ENCODE measurements at regions not wholly inside any gene's neighbourhood (a gene's known extent, or its start where the extent isn't known, plus 50 kb on each side); places are given as distances from the start of the nearest gene placed in this dataset.
A peak's percentile ranks its signal among the peaks of the same experiment; 100 is the strongest.

DNA sequence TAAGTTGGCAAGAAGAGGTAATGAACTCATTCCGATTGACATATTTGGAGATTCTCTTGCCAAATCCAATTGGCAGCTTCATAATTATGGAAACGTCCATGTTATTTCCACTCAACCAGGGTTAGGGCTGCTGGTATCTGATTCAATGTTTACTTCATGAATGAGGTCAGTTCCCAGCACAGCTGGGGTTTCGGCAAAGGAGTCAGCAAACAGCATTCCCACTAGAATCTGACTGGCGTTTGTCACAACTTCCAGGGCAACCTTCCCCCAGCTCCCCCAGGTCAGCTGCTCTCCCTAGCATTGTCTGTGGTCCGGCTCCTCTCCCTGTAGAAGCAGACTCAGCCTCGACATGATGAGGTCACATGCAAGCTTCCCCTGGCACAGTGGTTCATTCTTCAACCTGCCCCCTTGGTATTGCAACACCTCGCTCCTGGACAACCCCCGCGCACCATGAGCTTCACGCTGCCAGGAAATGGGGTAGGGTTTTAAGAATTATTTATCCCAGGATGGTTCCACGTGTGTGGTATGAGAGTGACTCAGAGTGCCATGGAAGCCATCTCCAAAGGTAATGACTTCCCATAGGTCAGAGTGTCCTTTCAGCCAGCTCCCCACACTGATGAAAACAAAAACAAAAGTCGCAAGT lies 100.7 kb upstream of the SLC25A33 start (continued):
- TF ChIP-seq, protein P1, sequence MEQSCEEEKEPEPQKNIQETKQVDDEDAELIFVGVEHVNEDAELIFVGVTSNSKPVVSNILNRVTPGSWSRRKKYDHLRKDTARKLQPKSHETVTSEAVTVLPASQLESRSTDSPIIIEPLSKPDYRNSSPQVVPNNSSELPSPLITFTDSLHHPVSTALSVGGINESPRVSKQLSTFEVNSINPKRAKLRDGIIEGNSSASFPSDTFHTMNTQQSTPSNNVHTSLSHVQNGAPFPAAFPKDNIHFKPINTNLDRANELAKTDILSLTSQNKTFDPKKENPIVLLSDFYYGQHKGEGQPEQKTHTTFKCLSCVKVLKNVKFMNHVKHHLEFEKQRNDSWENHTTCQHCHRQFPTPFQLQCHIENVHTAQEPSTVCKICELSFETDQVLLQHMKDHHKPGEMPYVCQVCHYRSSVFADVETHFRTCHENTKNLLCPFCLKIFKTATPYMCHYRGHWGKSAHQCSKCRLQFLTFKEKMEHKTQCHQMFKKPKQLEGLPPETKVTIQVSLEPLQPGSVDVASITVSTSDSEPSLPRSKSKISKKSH (CRISPR knock-in tag; IDR thresholded peaks at IDR 0.05; ENCODE audit: borderline replicate concordance) = no peak
- TF ChIP-seq ZNF335 (CRISPR knock-in tag; IDR thresholded peaks at IDR 0.05) (no peak), E2F5 (CRISPR knock-in tag; conservative IDR thresholded peaks at IDR 0.05) (no peak), PREB (CRISPR knock-in tag; IDR thresholded peaks at IDR 0.05) (no peak), HDAC6 (IDR thresholded peaks at IDR 0.05; ENCODE audit: low read depth, low read length) (no peak), ZNF431 (CRISPR knock-in tag; IDR thresholded peaks at IDR 0.05; ENCODE audit: borderline replicate concordance, low read depth) (no peak), GRHL1 (CRISPR knock-in tag; conservative IDR thresholded peaks at IDR 0.05) (no peak), LBX2 (CRISPR knock-in tag; IDR thresholded peaks at IDR 0.05; ENCODE audit: borderline replicate concordance) (no peak), FIP1L1 (IDR thresholded peaks at IDR 0.05; ENCODE audit: borderline replicate concordance, insufficient read depth, low read depth, low read length) (no peak), PHF20 (CRISPR knock-in tag; IDR thresholded peaks at IDR 0.05) (no peak), TMF1 (CRISPR knock-in tag; IDR thresholded peaks at IDR 0.05; ENCODE audit: low read depth) (no peak), ZNF263 (CRISPR knock-in tag; IDR thresholded peaks at IDR 0.05) (no peak), EEA1 (CRISPR knock-in tag; IDR thresholded peaks at IDR 0.05; ENCODE audit: borderline replicate concordance) (no peak), XRCC5 (optimal IDR thresholded peaks at IDR 0.05; ENCODE audit: low read length) (peak; percentile 31)
- TF ChIP-seq, protein P2, sequence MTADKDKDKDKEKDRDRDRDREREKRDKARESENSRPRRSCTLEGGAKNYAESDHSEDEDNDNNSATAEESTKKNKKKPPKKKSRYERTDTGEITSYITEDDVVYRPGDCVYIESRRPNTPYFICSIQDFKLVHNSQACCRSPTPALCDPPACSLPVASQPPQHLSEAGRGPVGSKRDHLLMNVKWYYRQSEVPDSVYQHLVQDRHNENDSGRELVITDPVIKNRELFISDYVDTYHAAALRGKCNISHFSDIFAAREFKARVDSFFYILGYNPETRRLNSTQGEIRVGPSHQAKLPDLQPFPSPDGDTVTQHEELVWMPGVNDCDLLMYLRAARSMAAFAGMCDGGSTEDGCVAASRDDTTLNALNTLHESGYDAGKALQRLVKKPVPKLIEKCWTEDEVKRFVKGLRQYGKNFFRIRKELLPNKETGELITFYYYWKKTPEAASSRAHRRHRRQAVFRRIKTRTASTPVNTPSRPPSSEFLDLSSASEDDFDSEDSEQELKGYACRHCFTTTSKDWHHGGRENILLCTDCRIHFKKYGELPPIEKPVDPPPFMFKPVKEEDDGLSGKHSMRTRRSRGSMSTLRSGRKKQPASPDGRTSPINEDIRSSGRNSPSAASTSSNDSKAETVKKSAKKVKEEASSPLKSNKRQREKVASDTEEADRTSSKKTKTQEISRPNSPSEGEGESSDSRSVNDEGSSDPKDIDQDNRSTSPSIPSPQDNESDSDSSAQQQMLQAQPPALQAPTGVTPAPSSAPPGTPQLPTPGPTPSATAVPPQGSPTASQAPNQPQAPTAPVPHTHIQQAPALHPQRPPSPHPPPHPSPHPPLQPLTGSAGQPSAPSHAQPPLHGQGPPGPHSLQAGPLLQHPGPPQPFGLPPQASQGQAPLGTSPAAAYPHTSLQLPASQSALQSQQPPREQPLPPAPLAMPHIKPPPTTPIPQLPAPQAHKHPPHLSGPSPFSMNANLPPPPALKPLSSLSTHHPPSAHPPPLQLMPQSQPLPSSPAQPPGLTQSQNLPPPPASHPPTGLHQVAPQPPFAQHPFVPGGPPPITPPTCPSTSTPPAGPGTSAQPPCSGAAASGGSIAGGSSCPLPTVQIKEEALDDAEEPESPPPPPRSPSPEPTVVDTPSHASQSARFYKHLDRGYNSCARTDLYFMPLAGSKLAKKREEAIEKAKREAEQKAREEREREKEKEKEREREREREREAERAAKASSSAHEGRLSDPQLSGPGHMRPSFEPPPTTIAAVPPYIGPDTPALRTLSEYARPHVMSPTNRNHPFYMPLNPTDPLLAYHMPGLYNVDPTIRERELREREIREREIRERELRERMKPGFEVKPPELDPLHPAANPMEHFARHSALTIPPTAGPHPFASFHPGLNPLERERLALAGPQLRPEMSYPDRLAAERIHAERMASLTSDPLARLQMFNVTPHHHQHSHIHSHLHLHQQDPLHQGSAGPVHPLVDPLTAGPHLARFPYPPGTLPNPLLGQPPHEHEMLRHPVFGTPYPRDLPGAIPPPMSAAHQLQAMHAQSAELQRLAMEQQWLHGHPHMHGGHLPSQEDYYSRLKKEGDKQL (CRISPR knock-in tag; IDR thresholded peaks at IDR 0.05; ENCODE audit: low read depth) = no peak
- TF ChIP-seq, protein P3, sequence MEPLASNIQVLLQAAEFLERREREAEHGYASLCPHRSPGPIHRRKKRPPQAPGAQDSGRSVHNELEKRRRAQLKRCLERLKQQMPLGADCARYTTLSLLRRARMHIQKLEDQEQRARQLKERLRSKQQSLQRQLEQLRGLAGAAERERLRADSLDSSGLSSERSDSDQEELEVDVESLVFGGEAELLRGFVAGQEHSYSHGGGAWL (CRISPR knock-in tag; IDR thresholded peaks at IDR 0.05) = no peak
